Peyer's patch (tissue), 4 donors: ENCODE measurements at regions not wholly inside any gene's neighbourhood (a gene's known extent, or its start where the extent isn't known, plus 50 kb on each side); places are given as distances from the start of the nearest gene placed in this dataset.

Source experiments
- CTCF ChIP-seq, 6 experiments: fragments of 450-650 bp in 4 of 6; fragments of 200-600 bp in 2 of 6; sonication (generic) in 1 of 6; IDR thresholded peaks; one replicate each; pipeline ENCODE4 v1.5.1; 2017 to 2019; ENCODE audit warnings: antibody characterized with exemption in 6 of 6, mild to moderate bottlenecking in 3 of 6, moderate library complexity in 1 of 6
- POLR2A ChIP-seq, 2 donors: fragments of 450-650 bp; IDR thresholded peaks; one replicate each; pipeline ENCODE4 v1.5.1; 2017; ENCODE audit warnings: antibody characterized with exemption in 2 of 2, mild to moderate bottlenecking in 2 of 2, moderate library complexity in 2 of 2

GRCh38 chr20:40749985-40750506 lies 61.0 kb upstream of the MAFB start:
- TF ChIP-seq CTCF (IDR thresholded peaks at IDR 0.05) (no peak), POLR2A (IDR thresholded peaks at IDR 0.05) (no peak)
